ENCODE measurements at regions not wholly inside any gene's neighbourhood (a gene's known extent, or its start where the extent isn't known, plus 50 kb on each side); places are given as distances from the start of the nearest gene placed in this dataset.

DNA sequence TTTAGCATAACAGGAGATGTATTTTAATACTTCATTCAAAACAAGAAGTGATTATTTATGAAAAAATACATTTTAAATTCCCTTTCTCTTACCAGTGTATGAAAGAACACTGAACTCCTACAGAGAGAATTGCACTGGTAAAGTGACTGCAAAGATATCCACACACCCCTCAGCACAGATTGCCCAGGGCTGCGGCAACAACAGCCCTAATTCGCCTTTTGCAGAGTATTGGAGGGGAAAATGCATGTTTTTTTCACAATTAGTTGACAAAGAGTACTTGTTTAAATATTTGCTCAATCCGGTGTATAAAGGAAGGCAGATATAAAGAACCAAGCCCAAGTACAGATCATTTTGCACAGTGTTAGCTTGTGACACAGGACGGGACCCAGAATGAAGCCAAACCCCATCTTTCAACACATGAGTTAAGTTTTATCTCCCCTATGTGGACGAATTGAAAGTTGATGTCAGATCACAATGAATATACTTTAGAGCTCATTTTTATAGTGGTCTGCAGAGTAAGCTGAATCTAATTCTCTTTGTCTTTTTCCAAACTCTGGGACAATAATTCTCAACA, 551.4 kb upstream of the IGFBP7 start:
- no peak for DNase-seq

DNA sequence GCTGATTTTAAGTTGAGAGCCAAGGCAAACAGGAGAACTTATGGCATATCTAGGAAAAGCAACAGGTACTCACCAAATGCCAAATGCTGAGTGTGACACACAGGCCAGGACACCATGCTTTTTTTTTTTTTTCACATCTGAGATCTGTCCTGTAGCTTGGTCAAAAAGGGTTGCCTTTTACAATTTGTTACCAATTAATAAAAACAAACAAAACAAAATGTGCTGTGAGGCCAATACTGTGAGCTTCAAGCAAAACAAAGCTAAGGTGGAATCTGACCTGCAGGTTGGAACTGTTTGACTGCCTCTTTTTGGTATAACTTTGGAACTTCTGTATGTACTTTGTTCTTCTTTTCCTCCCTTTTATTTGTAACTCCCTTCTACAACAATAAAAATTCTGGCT, 548.5 kb upstream of the IGFBP7 start:
- no peak for DNase-seq

DNA sequence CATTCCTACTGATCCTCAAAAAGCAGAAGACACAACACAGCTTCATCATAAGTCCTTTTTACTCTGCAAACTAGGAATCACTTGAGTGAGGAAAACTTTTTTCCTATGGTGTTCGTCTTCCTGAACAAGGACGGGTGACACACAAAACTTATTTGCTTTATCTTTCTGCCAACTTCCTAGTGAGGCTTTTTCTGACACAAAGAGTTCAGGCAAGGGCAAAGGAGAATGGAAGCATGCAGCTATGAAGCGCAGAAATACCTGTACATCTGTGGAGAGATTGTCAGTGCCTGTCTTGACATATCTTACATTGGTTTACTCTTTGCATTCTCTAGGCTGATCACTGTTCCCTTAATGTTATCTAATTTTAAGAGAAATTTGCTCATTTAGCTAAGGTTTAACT, 548.0 kb upstream of the IGFBP7 start:
- no peak for DNase-seq

DNA sequence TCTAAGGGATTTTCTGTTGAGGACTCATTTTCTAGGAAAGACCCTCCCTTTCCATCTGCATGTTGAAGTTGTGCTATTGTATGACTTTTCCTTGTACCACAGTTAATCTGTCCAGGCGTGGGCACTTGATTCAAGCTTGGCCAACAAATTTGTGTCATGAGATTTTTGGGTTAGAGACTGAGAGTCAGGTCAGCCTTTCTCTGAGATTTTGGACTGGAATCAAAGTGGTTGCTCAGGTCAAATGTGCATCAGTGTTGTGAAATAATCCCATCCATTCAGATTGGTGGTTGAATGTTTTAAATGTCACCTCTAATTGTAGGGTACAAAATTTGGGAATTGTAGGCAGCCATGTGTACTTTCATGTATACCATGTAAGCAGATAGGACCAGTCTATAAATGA, 545.2 kb upstream of the IGFBP7 start:
- DNase-seq, result no peak

DNA sequence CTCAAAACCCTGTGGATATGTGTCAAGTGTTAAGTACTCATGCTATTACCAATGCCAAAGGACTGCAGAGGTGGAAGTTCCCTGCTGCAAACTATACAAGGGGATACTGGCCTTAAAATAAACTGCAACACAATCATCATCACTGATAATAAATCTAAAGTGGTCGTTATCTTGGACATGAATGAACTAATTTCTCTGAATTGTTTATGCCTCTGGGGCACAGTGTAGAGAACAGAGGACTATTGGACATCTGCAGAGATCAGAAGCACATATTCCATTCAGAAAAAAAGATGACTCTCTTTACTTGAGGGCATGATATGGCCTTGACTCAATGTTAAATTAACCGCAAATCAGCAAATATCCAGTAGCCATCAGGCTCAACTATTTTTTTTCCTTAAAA, 542.6 kb upstream of the IGFBP7 start:
- no peak for DNase-seq

DNA sequence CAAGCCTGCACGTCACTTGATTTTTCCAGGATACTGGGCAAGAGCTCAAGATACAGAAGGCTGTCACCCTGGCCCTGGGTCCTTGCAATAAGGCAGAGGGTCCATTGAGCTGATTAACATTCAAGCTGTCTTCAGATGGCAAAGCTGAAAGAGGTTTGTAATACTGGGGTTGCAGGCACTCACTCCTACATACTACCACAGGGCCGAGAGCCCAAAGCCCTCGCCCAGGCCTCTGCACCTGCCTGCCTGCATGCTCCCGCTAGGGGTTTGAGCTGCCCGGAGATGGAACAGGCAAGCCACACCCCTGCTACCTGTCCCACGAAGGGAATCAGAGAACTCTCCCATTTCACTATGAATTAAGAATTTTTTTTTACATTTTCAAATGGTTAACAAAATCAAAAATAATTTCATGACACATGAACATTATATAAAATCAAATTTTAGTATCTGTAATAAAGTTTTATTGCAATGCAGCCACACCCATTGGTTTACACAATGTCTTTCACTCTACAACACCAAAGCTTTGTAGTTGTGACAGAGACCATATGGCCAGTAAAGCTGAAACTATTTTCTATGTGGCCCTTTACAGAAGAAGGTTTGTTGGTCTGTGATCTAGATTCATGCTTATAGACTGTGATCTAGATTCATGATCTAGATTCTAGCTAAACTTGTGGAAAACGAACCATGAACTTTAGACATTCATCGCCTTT, 530.4 kb upstream of the IGFBP7 start:
- DNase-seq, result no peak

DNA sequence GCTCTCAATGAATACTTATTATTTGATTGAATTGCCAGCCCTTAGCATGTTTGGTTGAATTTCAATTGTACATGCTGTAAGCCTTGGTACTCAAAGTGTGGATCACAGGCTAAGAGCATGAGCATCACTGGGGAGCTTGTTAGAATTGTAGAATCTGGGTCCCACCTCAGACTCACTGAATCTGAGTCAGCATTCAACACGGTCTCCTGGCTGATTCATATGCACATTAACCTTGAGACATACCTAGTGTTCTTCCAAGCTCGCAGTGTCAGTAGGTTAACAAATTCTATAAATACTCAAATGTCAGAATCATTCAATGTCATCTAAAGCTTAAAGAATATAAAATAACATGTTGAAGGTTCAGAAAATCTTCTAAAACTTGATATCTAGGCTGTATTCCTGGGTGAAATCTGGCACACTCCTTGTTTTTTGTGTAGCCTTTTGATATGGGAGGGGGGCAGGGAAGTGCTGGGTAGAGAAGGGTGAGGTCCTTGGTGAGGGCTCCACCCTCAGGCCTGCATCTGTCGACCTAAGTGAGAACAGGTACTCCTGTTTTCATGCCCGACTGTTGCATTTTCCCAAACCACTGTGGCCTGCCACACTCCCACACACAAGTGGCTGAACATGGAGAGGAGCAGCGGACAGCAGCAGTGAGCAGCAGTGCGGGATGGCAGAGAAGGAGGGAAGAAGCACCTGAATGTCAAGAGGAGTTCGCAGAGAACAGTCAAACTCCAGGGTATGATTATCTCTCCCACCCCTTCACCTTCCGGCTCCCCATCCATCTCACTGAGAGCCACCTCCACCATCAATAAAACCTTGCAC, 529.6 kb upstream of the IGFBP7 start:
- no peak for DNase-seq

DNA sequence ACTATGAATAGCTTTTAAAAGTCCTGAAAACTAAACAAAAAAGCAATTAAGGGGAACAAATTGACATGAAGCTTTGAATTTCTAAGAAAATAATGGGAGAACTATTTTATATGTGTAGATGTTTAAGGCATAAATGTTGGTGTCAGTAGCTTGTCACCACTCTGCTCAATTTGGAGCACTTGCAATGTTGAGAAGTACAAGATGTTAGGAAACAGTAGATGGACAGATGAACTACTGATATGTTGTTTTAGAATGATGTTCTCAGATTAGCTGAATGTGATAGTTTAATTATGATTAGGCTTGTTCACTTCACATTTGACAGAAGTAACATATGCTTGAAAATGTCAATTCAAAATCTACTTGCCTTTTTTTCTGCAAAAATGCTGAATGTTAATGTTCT, 525.7 kb upstream of the IGFBP7 start:
- DNase-seq, result no peak

DNA sequence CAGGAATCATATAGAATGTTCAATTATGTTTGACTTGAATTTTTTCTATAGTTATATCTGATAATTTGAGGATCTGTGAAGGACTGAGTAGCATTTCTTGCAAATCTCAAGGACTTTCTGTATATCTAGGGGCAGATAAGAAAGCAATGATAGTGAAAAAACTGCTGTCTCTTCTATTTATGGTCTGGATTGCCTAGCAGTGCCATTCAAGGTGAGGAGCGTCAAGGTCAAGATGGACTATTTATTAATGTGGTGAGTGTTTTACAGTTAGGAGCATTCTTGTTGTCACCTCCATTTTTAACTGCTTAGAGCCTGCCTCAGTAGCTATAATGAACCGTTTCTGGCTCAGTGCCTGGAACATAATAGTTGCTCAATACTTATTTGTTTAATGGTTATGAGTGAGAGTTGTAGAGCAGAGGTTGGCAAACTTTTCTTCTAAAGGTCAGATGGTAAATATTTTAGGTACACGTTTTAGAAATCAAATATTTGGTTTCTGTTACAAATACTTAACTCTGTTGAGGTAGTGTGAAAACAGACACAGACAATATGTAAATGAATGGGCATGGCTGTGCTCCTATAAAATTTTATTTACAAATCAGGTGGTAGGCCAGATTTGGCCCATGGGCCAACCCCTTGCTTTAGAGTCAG, 523.2 kb upstream of the IGFBP7 start:
- no peak for DNase-seq

DNA sequence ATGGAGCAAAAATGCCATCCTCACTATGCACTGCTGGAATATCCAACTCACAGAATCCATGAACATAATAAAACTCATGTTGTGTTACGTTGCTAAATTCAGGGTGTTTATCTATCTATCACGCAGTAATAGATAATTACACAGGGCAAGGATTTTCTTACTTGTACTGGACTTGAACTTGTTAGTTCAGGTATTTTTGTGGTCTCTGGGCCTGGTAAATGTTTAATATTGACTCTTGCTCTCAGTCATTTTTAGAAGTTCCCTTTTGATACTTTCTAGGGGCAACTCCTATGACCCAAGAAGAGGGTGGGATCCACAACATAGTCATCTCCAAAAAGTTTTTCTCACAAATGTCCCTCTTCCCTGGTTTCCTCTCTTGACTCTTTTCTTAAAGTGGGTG, 522.4 kb upstream of the IGFBP7 start:
- no peak for DNase-seq

DNA sequence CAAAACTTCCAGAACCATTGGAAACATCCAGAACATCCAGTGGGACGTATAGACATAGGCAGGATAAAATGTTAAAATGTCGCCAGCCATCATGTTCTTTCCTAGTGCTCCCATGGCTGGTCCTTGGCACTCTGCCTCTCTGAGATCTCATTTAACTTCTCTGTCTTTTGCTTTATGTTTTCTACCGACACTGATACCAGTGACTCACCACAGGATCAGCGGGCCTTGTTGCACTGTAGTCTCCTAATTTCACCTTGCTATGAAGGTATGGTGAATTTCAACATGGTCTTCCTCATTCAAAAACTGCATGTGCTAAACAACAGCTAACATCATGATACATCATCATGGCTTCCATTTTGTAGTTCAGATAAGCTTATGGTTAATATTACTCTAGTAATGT, 521.0 kb upstream of the IGFBP7 start:
- DNase-seq, result no peak

DNA sequence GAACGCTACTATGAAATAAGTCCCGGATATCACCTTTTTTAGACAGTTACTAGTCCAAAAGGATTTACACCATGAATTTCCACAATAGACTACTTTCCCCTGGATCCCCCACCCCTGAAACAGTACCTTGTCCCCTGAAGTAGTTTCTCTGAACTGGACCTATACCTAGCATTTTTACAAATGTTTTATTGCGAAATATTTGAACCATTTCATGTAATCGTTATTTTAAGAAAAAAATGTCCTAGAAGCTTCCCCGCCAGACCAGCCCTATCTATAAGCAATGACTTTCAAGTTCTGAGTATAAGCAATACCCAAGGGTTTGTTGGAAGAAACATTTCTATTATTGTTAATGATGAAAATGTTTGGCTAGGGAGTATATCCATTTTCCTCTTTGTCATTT, 517.8 kb upstream of the IGFBP7 start:
- DNase-seq, result no peak

DNA sequence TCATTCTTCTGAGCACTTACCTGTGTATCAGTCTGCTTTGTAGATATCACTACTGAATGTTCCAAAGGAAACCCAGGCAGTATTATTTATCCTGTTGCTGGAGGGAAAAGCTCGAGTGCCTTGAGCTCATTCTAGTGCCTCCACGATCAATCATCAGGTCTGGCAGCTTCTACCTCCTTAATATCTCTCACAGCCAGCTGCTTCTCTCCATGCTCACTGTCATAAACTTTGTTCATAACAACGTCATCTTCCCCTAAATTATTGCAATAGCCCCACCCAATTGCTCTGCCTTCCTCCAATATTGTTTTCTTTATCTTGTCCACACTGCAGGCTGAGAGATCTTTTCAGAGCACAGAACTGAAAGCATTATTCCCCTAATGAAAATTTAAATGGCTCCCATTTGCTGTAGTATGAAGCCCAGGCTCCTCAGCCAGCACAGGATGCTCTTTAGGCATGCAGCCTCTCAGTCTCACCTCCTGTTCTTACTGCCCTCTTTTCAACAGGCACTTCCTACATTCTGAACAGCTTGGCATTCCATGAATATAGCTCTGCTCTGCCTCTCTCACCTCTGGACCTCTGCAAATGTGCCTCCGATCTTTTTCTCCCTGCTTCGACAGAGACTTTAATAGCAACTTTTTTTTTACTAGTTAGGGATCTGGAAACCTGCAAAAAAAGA, 504.2 kb upstream of the IGFBP7 start:
- no peak for DNase-seq

DNA sequence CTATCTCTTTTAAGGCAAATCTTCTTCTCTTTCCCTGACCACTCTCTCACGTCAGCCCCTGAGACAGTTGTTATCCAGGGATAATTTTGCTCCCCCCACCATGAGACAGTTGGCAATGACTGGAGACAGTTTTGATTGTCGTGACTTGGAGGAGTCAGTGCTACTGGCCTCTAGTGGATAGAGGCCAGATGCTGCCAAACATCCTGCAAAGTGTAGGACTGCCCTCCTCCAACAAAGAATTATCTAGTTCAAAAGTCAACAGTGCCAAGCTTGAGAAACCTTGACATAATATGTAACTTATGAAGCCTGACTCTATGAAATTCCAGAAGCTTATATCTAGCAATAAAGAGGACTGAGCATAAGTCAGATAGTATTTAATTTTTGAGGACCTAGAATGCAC, 502.1 kb upstream of the IGFBP7 start:
- DNase-seq, result no peak

DNA sequence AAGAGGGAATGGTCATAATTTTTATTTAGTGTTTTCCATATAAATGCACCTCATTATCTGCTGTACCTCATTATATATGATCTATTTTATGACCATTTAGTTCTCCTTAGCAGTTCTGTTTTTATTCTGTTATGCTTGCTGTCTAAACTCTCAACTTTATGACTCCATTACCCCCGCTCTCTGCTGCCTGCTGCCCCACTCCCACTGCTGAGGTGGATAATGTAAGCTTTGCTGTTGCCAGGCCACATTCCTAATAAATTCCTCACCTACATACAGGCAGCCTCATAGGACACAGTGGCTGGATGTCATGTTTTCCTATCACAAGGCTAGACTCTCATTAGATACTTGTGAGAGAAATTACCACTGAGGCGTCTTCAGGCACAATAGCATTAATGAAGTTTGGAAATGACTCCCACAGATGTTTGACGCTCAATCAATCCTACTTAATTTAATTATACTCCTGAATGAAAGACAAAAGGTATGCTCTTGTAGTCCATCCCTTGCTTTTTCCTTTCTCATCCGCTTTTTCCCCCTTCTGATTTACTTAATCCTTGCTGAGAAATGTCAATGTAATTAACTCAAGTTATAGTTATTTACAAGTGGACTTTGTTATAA, 497.5 kb upstream of the IGFBP7 start:
- no peak for DNase-seq

DNA sequence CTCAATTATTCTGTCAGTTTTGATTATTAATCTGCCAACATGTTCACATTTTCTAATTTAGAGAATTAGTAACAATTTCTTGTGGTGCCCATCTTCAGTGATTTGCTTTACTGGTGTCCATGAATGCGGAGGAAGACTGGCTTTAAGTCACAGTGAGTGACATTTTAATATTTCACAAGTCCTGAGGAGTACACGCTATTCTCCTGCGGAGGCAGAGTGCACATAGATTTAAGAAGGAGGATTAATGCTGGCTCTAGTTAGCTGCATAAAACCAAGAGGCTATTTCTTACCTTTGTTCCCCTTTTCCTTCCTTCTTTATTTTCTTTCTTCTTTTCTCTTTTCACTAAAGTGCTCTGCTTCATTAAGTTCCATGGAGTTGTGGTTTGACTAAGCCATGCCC, 495.2 kb upstream of the IGFBP7 start:
- DNase-seq, result no peak

DNA sequence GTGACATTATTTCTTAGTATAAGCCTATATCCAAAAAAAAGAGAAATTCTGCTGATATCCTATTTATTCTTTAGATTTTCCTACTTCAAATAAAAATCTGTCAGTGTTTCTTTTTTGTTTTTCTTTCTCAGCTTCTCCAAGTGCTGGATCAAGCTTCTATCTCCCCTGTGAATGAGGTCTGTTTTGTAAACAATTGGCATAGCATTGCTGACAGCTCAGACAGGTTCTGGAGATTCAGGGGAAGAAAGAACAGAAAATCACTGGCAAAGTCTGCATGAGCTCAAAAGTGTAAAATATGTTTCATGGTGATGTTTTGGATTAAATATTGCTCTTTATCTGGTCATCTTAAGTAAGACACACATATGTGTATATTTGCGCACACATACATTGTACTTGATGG, 492.0 kb upstream of the IGFBP7 start:
- no peak for DNase-seq

DNA sequence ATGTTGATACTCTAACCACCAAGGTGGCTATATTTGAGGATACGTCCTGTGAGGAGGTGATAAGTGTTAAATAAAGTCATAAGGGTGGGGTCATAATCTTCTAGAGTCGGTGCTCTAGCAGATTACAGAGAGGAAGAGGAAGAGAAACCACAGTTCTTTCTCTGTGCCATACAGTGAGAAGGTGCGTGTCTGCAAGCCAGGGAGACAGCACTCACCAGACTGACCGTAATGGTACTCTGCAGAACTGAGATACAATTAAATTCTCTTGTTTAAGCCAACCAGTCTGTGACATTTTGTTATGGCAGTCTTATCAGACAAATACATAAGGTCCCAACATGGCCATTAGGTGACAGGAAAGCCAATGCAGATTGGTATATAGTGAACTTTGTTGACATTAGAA, 480.9 kb upstream of the IGFBP7 start:
- DNase-seq, result no peak

DNA sequence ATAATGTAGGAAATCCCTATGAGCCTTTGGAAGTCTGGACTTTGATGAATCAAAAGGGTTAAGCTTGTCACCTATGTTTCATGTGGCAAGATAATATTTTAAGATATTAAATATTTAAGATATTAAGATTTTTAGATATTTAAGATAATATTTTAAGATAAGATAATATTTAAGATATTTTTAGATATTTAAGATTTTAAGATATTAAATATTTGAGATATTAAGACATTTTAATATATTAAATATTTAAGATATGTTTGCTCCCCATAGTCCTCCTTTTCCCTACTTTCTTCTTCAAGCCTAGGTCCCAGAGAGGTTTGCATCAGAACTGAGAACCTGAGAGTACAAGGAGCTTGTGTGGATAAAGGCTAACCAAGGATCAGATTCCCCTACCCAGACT, 478.4 kb upstream of the IGFBP7 start:
- DNase-seq, result no peak

DNA sequence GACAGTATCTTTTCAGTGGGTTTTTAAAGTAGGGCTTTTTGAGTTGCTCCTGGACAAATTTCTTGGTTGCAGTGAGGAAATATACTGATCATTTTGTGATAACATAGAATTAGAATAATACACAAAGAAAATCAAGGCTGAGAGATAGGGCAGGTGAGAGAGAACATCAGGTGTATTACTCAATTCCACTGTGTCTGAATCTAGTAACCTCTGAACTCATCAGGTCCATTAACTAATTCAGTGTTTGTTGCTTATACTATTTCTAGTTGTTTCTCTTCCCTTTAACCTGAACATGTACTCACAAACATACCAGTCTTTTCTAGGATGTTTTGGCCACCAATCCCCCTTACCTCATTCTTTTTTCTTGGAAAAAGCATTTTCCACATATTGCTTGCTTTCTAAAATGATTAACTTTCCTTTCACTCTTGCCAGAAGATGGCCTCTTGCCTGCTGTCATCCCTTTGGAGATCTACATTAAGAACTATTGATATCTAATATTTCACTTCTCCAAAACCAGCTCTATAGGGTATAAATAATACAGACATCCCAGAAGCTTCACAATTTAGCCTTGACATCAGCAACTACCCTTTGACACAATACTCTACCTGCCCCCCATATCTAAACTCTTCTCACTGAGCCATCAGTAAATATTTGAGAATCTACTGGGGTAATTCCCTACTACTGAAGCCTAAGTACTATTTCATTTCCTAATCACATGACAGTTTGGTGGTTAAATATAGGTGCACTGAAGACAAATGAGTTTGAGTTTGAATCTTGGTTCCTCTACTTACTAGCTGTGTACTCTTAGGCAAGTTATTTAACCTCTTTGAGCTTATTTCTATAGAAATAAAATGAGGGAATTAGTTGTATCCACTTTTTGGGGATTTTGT, 470.8 kb upstream of the IGFBP7 start:
- no peak for DNase-seq

DNA sequence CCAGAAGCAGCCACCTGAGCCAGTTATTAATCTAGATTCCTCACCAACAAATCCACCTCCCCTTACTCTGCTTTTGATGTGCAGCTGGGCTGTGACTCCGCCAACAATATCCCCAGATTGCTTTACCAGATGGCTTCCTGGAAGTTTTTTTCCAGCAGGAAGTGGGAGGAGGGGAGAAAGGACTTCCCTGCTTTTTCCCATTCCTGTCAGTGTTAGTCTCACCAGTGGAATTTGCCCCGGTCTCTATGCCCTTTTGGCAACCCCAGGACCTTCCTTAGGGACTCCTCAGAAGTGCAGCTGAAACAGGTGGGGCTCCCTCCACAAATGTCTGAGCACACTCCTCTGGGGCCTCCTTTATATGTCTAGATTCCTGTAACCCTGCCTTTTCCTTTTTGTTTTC, 465.2 kb upstream of the IGFBP7 start:
- no peak for DNase-seq

Measured in COR-L47 (cell line).